AG04450 (cell line): ENCODE measurements at regions not wholly inside any gene's neighbourhood (a gene's known extent, or its start where the extent isn't known, plus 50 kb on each side); places are given as distances from the start of the nearest gene placed in this dataset.

Source experiments
- CTCF ChIA-PET: fragments of 300-600, 350-600 bp; formaldehyde crosslinking; extraction: SDS; loops from one replicate; lab custom pipeline; 2022; ENCODE audit warnings: antibody characterized with exemption, inconsistent platforms; lab: Charles Lee
- POLR2A ChIA-PET: fragments of 350-600 bp; formaldehyde crosslinking; extraction: SDS; loops from one replicate; lab custom pipeline; 2021; ENCODE audit warnings: antibody characterized with exemption, inconsistent platforms; lab: Yijun Ruan, JAX
- DNase-seq: peaks from one replicate; pipeline ENCODE4 v3.0.0-alpha.2; 2011; ENCODE audit warnings: low read depth, low spot score
- H3K27ac ChIP-seq: one replicate; pipeline ENCODE4 v1.5.1; 2012; ENCODE audit warnings: low read depth, low read length, control low read depth
- H3K27me3 ChIP-seq: one replicate; pipeline ENCODE4 v1.6.0; 2012; ENCODE audit warnings: low read length; ENCODE audit not compliant: control insufficient read depth, insufficient read depth
- H3K4me3 ChIP-seq: 2 replicates; pipeline ENCODE4 v1.5.1; 2011; ENCODE audit warnings: mild to moderate bottlenecking, low read depth, low read length, control low read depth
- H3K9me3 ChIP-seq: 2 replicates; pipeline ENCODE4 v1.5.1; 2012; ENCODE audit warnings: low read length; ENCODE audit not compliant: control insufficient read depth, insufficient read depth
- TF ChIP-seq, protein P1 (sequence below): IDR thresholded peaks from 2 replicates; pipeline ENCODE4 v1.5.1; 2011; ENCODE audit warnings: low read depth, low read length, control low read depth, inconsistent platforms

DNA sequence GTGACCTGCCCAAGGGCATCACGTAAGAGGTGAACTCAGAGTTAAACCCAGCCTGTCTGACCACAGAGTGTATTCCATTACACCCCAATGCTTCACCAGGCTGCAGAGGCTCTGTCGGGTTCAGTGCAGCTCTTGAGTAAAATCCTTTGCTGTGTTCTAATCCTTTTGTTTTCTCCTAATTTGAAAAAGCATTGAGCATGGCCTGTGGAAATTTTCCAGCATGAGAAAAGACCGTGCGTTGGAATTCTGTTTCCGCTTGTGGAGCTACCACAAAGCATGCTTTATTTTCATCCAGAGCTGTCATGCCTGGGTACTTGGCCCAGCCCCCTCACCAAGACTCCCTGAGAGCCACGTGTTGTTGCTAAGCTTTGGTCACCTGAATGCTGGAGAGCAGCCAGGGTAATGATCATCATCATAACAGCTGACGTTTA is 317.6 kb downstream of the PRDM2 start:
- POLR2A ChIA-PET = no interaction called here
- DNase-seq = no peak
- peaks cover 18% of the 10 kb centered on the region; the same call in 1 of the 2 replicates for H3K9me3 ChIP-seq
- no peaks in the 10 kb centered on the region for H3K27me3 ChIP-seq
- TF ChIP-seq, protein P1, sequence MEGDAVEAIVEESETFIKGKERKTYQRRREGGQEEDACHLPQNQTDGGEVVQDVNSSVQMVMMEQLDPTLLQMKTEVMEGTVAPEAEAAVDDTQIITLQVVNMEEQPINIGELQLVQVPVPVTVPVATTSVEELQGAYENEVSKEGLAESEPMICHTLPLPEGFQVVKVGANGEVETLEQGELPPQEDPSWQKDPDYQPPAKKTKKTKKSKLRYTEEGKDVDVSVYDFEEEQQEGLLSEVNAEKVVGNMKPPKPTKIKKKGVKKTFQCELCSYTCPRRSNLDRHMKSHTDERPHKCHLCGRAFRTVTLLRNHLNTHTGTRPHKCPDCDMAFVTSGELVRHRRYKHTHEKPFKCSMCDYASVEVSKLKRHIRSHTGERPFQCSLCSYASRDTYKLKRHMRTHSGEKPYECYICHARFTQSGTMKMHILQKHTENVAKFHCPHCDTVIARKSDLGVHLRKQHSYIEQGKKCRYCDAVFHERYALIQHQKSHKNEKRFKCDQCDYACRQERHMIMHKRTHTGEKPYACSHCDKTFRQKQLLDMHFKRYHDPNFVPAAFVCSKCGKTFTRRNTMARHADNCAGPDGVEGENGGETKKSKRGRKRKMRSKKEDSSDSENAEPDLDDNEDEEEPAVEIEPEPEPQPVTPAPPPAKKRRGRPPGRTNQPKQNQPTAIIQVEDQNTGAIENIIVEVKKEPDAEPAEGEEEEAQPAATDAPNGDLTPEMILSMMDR = no peak
- CTCF ChIA-PET = no interaction called here
- no peak overlapping the region for H3K4me3 ChIP-seq
- no peak overlapping the region for H3K27ac ChIP-seq

DNA sequence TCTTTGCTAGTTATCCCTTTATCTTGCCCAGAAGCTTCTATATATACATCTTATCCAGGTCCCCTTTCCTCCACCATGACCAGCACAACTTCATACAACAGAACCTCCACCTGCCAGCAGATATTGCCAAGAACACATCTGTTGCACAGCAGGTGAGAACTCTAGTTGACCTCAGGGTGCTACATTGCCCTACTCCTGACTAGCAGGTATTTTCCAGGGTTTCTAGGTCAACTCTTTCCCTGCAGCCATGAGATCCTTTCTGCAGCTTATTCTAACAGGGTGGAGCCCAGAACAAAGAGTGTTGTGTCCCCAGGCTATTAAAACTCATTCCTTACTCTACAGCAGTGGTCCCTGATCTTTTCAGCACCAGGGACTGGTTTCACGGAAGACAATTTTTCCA is 319.5 kb downstream of the PRDM2 start:
- TF ChIP-seq, protein P1 = no peak
- no peak overlapping the region for H3K27ac ChIP-seq

DNA sequence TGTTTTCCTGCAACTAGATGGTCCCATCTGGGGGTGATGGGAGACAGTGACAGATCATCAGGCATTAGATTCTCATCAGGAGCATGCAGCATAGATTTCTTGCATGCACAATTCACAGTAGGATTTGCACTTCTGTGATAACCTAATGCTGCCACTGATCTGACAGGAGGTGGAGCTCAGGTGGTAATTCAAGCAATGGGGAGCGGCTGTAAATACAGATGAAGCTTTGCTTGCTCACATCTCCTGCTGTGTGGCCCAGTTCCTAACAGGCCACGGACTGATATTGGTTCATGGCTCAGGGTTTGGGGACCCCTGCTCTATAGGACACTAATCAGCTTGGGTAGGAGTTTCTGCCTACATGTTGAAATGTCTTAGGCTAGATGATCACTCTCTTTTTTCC is 320.0 kb downstream of the PRDM2 start:
- Histone ChIP-seq H3K4me3 (no peak overlapping the region), H3K27ac (no peak overlapping the region), H3K27me3 (no peaks in the 10 kb centered on the region), H3K9me3 (peaks cover 19% of the 10 kb centered on the region; the same call in 1 of the 2 replicates)
- no peak for DNase-seq
- CTCF ChIA-PET = no interaction called here
- TF ChIP-seq, protein P1 = no peak
- POLR2A ChIA-PET = no interaction called here

More for the DNA sequence above, 319.5 kb downstream of the PRDM2 start:
- DNase-seq = no peak
- ChIA-PET CTCF (no interaction called here), POLR2A (no interaction called here)
- Histone ChIP-seq H3K9me3 (peaks cover 19% of the 10 kb centered on the region; the same call in 1 of the 2 replicates), H3K4me3 (no peak overlapping the region), H3K27me3 (no peaks in the 10 kb centered on the region)

DNA sequence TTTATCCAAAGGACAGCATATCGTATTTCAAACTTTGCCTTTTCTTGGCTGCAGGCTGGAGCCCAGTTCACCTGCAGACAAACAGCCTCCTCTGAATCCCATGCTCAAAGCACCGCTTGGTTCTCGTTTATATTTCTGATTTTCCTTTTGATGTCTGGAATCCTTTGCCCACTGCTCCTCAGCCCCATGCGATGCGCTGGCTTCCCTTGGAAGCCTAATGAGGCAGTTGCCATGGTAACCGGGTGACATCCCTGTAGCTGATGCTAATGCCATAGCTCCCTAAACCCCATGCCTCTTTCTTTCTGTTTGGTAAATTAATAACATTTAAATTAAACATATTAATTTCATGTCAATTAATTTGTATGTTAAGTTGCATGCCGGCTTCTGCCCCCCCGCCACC is 327.1 kb downstream of the PRDM2 start:
- Histone ChIP-seq H3K9me3 (peaks cover 14% of the 10 kb centered on the region; the same call in 1 of the 2 replicates), H3K27me3 (no peaks in the 10 kb centered on the region), H3K27ac (no peak overlapping the region), H3K4me3 (no peak overlapping the region)
- no peak for DNase-seq
- TF ChIP-seq, protein P1 = no peak
- CTCF ChIA-PET = no interaction called here
- POLR2A ChIA-PET = no interaction called here

DNA sequence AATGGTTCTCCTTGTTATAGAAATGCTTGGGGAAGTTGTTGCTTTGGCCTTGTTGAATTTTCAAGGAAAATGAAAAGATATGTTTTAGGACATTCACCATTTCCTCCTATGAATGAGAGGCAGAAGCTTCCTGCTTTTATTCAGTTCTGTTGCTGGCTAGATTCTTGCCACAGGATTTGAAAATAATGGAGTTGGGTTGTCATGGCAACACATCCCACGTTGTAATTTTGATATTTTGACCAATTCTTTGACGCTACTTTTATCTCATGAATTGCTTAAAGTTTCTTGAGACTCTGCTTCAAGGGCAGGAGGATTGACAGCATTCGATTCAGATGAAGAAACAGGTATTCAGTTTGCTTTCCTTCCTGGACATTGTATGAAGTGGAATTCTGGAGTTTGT is 331.5 kb downstream of the PRDM2 start:
- no peak for DNase-seq
- H3K4me3 ChIP-seq = no peak overlapping the region
- H3K9me3 ChIP-seq = peaks cover 27% of the 10 kb centered on the region; the same call in 1 of the 2 replicates
- TF ChIP-seq, protein P1 = no peak
- H3K27me3 ChIP-seq = no peaks in the 10 kb centered on the region
- ChIA-PET CTCF (no interaction called here), POLR2A (no interaction called here)
- no peak overlapping the region for H3K27ac ChIP-seq
